Skeletal muscle tissue (tissue), 3 donors: ENCODE measurements at regions not wholly inside any gene's neighbourhood (a gene's known extent, or its start where the extent isn't known, plus 50 kb on each side); places are given as distances from the start of the nearest gene placed in this dataset.

Source experiments
- H3K27ac ChIP-seq: one replicate; pipeline ENCODE4 v1.7.0; 2013; ENCODE audit warnings: mild to moderate bottlenecking, low read depth, low read length, inconsistent platforms
- H3K27me3 ChIP-seq, 3 donors: one replicate each; pipeline ENCODE4 v1.7.0; 2013; ENCODE audit warnings: low read length in 3 of 3; ENCODE audit not compliant: control insufficient read depth in 3 of 3, insufficient read depth in 3 of 3
- H3K36me3 ChIP-seq, 3 donors: one replicate each; pipeline ENCODE4 v1.7.0; 2013; ENCODE audit warnings: low read length in 3 of 3; ENCODE audit not compliant: control insufficient read depth in 3 of 3, insufficient read depth in 3 of 3
- H3K4me1 ChIP-seq, 3 donors: one replicate each; pipeline ENCODE4 v1.7.0; 2013; ENCODE audit warnings: low read length in 3 of 3, mild to moderate bottlenecking in 3 of 3; ENCODE audit not compliant: control insufficient read depth in 3 of 3, insufficient read depth in 3 of 3
- H3K4me3 ChIP-seq, 3 donors: one replicate each; pipeline ENCODE4 v1.7.0; 2013; ENCODE audit warnings: low read length in 3 of 3
- H3K9ac ChIP-seq, 3 donors: one replicate each; pipeline ENCODE4 v1.7.0; 2013; ENCODE audit warnings: low read length in 3 of 3, mild to moderate bottlenecking in 3 of 3, moderate library complexity in 2 of 3, low read depth in 1 of 3
- H3K9me3 ChIP-seq, 3 donors: one replicate each; pipeline ENCODE4 v1.7.0; 2013; ENCODE audit warnings: low read length in 3 of 3; ENCODE audit not compliant: control insufficient read depth in 3 of 3
- donor health status: Osteomylitis.

- no peak overlapping the region for H3K27ac ChIP-seq
- no peaks in the 10 kb centered on the region for H3K27me3 ChIP-seq
- H3K36me3 ChIP-seq: no peaks in the 10 kb centered on the region
- no peak overlapping the region for H3K4me3 ChIP-seq
- peaks cover 14 to 24% (median 16%) of the 10 kb centered on the region in 3 donors for H3K4me1 ChIP-seq
- H3K9ac ChIP-seq: no peak overlapping the region
- no peaks in the 10 kb centered on the region for H3K9me3 ChIP-seq
These were observed 95.5 kb upstream of the NXT1 start for GRCh38 chr20:23255106-23255505.

GRCh38 chr20:23254505-23254904 lies 96.1 kb upstream of the NXT1 start:
- no peaks in the 10 kb centered on the region for H3K36me3 ChIP-seq
- no peak overlapping the region for H3K9ac ChIP-seq
- no peak overlapping the region for H3K27ac ChIP-seq
- H3K4me3 ChIP-seq: no peak overlapping the region
- peaks cover 14 to 24% (median 16%) of the 10 kb centered on the region in 3 donors for H3K4me1 ChIP-seq
- H3K27me3 ChIP-seq: no peaks in the 10 kb centered on the region
- H3K9me3 ChIP-seq: no peaks in the 10 kb centered on the region

DNA sequence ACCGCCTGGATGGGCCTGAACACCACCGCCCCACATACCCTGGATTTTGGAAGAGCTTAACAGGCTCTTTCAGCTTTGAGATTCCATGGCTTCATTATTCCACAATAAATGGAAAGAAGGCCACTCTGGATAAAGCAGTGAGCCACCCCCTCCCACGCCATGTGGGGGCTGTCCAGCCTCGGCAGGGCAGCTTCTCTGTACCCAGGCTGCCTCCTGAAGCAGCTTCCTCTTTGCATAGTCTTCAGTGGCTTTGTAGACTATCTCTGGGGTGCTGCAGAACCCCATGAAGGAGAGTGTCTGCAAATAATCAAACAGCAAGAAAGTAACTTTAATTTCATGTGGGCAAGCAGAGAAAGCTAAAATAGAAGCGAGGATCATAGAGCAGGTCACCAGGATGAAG lies 96.6 kb upstream of the NXT1 start:
- no peaks in the 10 kb centered on the region for H3K27me3 ChIP-seq

GRCh38 chr20:23253524-23253923 lies 97.1 kb upstream of the NXT1 start:
- peaks cover 11 to 22% (median 16%) of the 10 kb centered on the region in 3 donors for H3K4me1 ChIP-seq
- H3K36me3 ChIP-seq: no peaks in the 10 kb centered on the region
- H3K27ac ChIP-seq: no peak overlapping the region
- no peak overlapping the region for H3K4me3 ChIP-seq
- no peaks in the 10 kb centered on the region for H3K27me3 ChIP-seq
- H3K9me3 ChIP-seq: no peaks in the 10 kb centered on the region
- no peak overlapping the region for H3K9ac ChIP-seq

More for the DNA sequence above, 96.6 kb upstream of the NXT1 start:
- Histone ChIP-seq H3K27ac (no peak overlapping the region), H3K4me1 (peaks cover 14 to 24% (median 16%) of the 10 kb centered on the region in 3 donors), H3K4me3 (no peak overlapping the region), H3K9ac (no peak overlapping the region), H3K36me3 (no peaks in the 10 kb centered on the region), H3K9me3 (no peaks in the 10 kb centered on the region)

GRCh38 chr20:23251779-23252178 lies 98.8 kb upstream of the NXT1 start:
- peaks cover 7 to 18% (median 10%) of the 10 kb centered on the region in 3 donors for H3K4me1 ChIP-seq
- H3K27ac ChIP-seq: no peak overlapping the region
- no peaks in the 10 kb centered on the region for H3K9me3 ChIP-seq
- no peak overlapping the region for H3K9ac ChIP-seq
- H3K36me3 ChIP-seq: no peaks in the 10 kb centered on the region
- no peak overlapping the region for H3K4me3 ChIP-seq
- no peaks in the 10 kb centered on the region for H3K27me3 ChIP-seq

DNA sequence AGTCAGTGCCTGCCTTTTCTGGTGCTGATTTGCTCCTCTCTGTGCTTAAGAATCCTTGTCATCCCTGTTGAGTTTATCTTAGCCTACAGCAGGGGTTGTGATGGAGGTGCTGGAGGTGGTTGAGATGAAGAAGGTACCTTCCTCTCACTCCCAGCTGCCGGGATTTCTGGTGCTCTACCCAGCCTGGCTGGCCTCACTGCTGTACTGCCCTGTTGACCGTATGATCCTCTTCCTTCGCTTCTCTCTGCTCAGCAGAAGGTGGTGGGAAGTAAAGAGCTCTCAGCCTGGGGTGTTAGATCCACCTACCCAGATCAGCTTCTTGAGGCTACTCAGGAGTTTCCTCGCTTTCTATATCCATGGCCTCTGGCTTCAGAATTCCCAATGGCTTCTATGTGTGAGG lies 101.0 kb upstream of the NXT1 start:
- peaks cover 13 to 21% (median 14%) of the 10 kb centered on the region in 3 donors for H3K4me1 ChIP-seq
- H3K9me3 ChIP-seq: no peaks in the 10 kb centered on the region
- H3K9ac ChIP-seq: no peak overlapping the region
- no peak overlapping the region for H3K4me3 ChIP-seq
- H3K27ac ChIP-seq: no peak overlapping the region
- H3K36me3 ChIP-seq: no peaks in the 10 kb centered on the region
- H3K27me3 ChIP-seq: no peaks in the 10 kb centered on the region

DNA sequence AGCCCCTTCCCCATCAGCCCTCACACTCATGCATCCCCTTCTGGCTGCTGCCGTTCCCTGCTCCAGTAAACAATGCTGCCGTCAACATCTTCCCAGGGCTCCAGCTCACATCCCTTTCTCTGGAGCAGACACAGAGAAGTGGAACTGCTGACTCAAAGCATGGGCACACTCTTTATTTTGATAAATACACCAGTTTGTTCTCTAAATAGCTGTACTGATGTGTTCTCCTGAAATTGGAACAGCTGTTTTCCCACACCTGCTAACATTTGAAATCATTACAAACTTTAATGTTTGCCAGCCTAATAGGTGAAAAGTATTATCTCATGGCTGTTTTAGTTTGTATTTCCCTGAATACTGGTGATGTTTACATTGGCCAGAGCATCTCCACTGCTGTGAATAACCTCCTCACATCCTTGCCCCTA lies 102.1 kb upstream of the NXT1 start:
- no peaks in the 10 kb centered on the region for H3K9me3 ChIP-seq
- no peak overlapping the region for H3K27ac ChIP-seq
- H3K36me3 ChIP-seq: no peaks in the 10 kb centered on the region
- no peak overlapping the region for H3K9ac ChIP-seq
- no peak overlapping the region for H3K4me3 ChIP-seq
- no peaks in the 10 kb centered on the region for H3K27me3 ChIP-seq
- peaks cover 13 to 21% (median 19%) of the 10 kb centered on the region in 3 donors for H3K4me1 ChIP-seq

- Histone ChIP-seq H3K4me3 (no peak overlapping the region), H3K27ac (peak overlapping the region; percentile 56), H3K9me3 (no peaks in the 10 kb centered on the region), H3K4me1 (peaks cover 13 to 21% (median 19%) of the 10 kb centered on the region in 3 donors), H3K27me3 (peaks cover 0 to 3% (median 0%) of the 10 kb centered on the region in 3 donors), H3K36me3 (no peaks in the 10 kb centered on the region), H3K9ac (no peak overlapping the region)
These were observed 103.6 kb upstream of the NXT1 start for GRCh38 chr20:23246717-23247664.

GRCh38 chr20:23245553-23246181 lies 104.9 kb upstream of the NXT1 start:
- Histone ChIP-seq H3K4me1 (peaks cover 13 to 21% (median 19%) of the 10 kb centered on the region in 3 donors), H3K27ac (peak overlapping the region; percentile 12), H3K36me3 (no peaks in the 10 kb centered on the region)

More at GRCh38 chr20:23245553-23246181, 104.9 kb upstream of the NXT1 start:
- H3K9ac ChIP-seq: no peak overlapping the region
- no peaks in the 10 kb centered on the region for H3K9me3 ChIP-seq
- H3K4me3 ChIP-seq: no peak overlapping the region
- peaks cover 0 to 3% (median 0%) of the 10 kb centered on the region in 3 donors for H3K27me3 ChIP-seq
